ENCODE measurements at regions not wholly inside any gene's neighbourhood (a gene's known extent, or its start where the extent isn't known, plus 50 kb on each side); places are given as distances from the start of the nearest gene placed in this dataset.
"Not testable (repeated sequence)": the region's sequence is repeated elsewhere in the genome, so short reads cannot be mapped to it uniquely, and the experiment has no call there.

DNA sequence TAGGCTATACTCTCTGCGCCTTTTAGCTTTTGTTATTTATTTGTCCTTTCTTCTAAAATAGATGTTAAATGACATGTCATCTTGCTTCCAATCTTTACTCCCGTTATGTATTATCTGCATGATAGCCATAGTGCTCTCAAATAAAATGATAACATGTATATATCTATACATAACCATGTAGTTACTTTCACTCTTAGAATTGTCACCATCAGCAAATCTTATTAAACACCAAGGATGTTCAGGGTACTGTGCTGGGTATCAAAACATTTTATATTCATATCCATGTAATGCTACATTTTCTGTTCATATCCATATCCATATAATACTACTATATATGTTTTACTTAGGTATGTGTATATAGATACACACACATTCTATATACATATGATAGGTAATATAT is 176.4 kb upstream of the CHST9 start:
- DNase-seq = no peak

GRCh38 chr18:27355308-27355707 is 170.2 kb upstream of the CHST9 start:
- no peak for DNase-seq

GRCh38 chr18:27353273-27353672 is 168.2 kb upstream of the CHST9 start:
- no peak for DNase-seq

DNA sequence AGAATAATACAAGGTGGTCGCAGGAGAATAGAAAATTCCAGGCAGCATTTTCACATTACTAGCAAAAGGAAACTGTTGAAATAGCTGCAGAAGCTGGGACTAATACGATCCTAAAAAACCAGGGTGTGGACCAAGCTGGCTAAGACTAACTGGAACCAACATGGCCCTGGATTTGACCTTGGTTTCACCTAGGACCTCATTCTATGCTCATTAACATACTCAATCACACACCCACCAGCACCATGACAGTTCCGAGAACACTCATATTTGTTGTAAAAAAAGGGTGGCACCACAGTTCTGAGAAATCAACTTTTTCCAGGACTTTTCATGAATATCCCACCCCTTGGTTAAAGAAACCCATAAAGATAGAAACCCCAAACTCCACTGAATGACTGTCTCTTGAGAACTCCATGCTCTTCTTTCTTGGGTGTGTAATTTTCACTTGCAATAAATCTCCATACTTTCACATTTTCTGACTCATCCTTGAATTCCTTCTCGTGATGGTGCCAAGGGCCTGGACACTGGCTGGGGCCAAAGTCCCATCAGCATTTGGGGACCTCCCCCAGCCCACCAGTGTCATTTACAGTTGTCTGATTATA is 164.3 kb upstream of the CHST9 start:
- no peak for DNase-seq

GRCh38 chr18:27331606-27332005 is 146.5 kb upstream of the CHST9 start:
- DNase-seq = no peak

- DNase-seq = no peak
Measured at GRCh38 chr18:27314996-27315395, 129.9 kb upstream of the CHST9 start.

DNA sequence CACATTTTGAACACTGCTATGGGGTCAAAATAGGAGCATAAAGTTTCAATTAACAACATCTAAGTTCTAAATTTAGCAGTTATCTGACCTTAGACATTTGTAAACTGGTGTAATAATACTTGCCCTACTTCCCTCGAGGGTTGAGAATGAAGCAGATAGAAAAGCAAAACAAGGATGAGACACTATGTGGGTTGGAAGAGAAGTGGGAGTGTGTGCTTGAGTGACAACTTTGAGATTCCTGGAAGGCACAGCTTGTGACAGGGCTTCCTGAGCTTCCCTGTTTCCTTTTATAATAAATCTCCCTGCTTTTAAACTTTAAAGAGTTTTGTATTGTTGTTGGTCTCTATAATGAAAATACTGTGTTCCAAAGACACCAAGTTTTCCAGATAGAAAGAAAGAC is 128.6 kb upstream of the CHST9 start:
- DNase-seq = no peak

GRCh38 chr18:27312853-27313252 is 127.7 kb upstream of the CHST9 start:
- no peak for DNase-seq

DNA sequence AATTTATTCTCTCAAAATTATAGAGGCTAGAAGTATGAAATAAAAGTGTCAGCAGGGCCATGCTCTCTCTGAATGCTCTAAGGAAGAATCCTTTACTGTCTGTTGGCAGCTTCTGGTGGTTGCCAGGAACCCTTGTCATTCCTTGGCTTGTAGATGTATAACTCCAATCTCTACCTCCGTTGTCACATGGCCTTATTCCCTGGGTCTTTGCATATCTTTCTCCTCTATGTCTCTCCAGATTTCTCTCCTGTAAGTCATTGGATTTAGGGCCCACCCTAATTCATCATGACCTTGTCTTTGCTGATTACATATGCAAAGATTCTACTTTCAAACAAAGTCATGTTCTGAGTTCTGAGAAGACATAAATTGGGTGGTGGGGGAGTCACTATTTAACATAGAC is 127.0 kb upstream of the CHST9 start:
- no peak for DNase-seq

DNA sequence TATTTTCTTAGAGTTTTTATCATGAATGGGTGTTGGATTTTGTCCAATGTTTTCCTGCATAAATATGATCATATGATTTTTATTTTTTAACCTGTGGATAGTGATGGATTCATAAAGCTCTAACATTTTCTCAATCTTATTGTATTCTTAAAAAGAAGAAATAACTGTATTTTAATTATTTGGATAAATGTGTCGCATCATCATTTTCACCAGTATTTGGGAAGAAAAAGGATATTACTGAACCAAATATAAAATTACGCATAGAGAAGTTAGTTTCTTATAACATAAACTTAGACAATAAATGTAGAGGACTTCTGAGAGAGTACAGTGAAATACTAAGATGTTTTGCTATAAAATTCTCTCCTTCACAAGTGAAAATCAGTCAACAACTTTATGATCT is 126.0 kb upstream of the CHST9 start:
- DNase-seq = no peak

- DNase-seq = no peak
Measured at GRCh38 chr18:27301615-27302378, 116.7 kb upstream of the CHST9 start.

- no peak for DNase-seq
Measured at GRCh38 chr18:27298214-27298804, 113.2 kb upstream of the CHST9 start.

GRCh38 chr18:27285973-27286562 is 101.0 kb upstream of the CHST9 start:
- DNase-seq = not testable (repeated sequence)

GRCh38 chr18:27278131-27278530 is 93.0 kb upstream of the CHST9 start:
- no peak for DNase-seq

DNA sequence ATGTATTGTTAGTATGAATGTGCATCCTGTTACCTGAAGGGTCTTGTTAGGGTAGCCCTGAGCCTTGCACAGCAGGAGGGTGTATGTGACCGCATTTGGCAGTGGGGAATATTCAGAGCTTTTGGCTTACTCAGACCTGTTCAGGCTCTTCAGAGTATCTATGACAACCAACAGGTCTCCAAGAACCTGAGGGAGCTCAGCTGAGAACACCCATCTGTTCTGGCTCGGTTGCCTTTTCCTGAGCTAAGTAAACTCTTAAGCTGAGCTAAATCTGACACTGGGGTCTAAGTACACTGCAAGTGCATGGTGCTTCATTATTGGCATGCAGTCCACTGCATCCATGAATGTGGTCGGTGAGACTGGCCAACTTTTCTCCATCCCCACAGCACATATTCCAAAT is 92.4 kb upstream of the CHST9 start:
- no peak for DNase-seq

DNA sequence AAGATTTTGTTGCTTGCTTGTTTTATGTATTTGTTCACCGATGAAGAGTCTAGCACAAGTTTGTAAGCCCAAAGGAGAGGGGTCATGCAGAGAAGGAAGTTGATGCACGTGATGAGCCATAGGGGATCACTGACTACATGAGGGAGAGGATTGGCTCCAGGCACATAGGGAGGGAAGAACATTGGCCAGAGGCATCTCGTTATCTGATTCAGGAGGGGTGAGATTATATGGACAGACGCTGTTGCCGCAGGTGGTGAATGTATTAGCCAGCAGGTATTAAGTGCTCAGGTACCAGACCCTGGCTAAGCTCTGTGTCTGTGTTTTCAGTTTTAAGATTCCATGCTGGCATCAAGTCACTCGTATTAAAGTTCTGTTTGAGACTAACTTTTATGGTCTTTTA is 91.8 kb upstream of the CHST9 start:
- no peak for DNase-seq

DNA sequence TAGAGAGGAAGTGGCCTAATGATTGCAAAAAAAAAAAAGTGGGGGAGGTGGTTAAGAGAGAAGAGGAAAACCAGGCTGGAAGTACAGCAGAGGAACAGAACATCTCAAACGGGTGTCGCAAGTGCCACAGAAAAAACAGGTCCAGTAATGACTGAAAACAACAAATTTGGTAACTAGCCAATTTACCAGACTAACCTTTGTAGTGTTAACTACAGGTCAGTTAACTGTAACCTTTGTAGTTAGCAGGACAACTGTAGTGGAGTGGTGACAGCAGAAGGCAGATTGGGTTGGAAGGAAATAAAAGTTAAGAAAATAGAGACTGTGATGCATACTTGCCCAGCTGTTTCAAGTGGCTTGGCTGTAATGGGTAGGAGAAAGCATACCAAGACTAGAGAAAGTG is 91.4 kb upstream of the CHST9 start:
- no peak for DNase-seq

DNA sequence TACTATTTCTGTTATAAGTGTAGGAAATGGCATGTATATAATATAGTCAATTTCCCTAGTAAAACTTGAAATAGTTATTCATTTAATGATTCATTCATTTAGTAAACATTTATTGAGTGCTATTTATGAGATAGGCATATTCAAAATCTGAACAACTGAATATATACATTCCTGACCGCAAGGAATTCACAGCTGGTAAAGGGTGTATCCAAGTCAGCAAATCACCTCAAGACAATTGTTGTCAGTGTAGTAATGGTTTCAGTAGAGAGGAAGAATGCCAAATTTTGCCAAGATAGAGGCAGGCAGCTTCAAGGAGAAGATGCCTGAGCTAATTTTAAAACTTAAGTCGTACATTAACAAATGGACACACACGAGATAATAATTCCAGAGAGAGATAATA is 89.8 kb upstream of the CHST9 start:
- no peak for DNase-seq

GRCh38 chr18:27270508-27270907 is 85.4 kb upstream of the CHST9 start:
- DNase-seq = no peak

GRCh38 chr18:27263369-27263768 is 78.3 kb upstream of the CHST9 start:
- DNase-seq = no peak

- DNase-seq = no peak
Measured at GRCh38 chr18:27261769-27262549, 76.9 kb upstream of the CHST9 start.

DNA sequence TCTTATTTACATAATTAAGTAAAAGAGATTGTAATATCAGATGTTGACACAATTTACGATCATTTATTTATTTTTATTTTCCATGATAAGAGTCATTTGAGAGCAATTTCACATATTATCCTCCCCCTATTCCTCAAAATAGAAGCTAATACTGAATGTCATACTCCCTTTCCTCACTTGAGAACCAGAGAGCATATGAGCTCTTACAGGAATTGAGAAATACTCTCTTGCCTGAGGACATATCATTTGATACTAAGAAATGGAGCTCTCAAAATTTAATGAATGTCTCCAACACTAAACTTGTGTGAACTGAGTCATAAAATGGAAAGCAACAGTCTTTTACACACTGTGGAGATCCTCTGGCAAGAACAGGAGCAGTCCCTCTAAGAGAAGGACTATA is 68.5 kb upstream of the CHST9 start:
- DNase-seq = no peak

GRCh38 chr18:27250471-27250870 is 65.4 kb upstream of the CHST9 start:
- no peak for DNase-seq
